T-helper 2 cell treated with Interferon-gamma antibody and Interleukin-4, amounts not matched to agents 5 μg/mL and 100 μg/mL, for 36 hours (primary cell): ENCODE measurements at regions not wholly inside any gene's neighbourhood (a gene's known extent, or its start where the extent isn't known, plus 50 kb on each side); places are given as distances from the start of the nearest gene placed in this dataset.

ENCODE experiments used
- DNase-seq: peaks from one replicate; pipeline ENCODE4 v3.0.0; 2021; ENCODE audit warnings: low spot score
- H3K27ac Mint-ChIP-seq: one replicate; pipeline ENCODE4 v1.8.0; 2021; ENCODE audit warnings: mild to moderate bottlenecking, mixed read lengths
- H3K27me3 Mint-ChIP-seq: one replicate; pipeline ENCODE4 v1.8.0; 2021; ENCODE audit warnings: low read depth, mixed read lengths
- H3K36me3 Mint-ChIP-seq: one replicate; pipeline ENCODE4 v1.8.0; 2021; ENCODE audit warnings: low read depth, mixed read lengths
- H3K4me1 Mint-ChIP-seq: one replicate; pipeline ENCODE4 v1.8.0; 2021; ENCODE audit warnings: low read depth, mixed read lengths
- H3K4me3 Mint-ChIP-seq: one replicate; pipeline ENCODE4 v1.8.0; 2022; ENCODE audit warnings: mild to moderate bottlenecking, moderate library complexity, mixed read lengths
- H3K9me3 Mint-ChIP-seq: one replicate; pipeline ENCODE4 v1.8.0; 2021; ENCODE audit warnings: mixed read lengths

DNA sequence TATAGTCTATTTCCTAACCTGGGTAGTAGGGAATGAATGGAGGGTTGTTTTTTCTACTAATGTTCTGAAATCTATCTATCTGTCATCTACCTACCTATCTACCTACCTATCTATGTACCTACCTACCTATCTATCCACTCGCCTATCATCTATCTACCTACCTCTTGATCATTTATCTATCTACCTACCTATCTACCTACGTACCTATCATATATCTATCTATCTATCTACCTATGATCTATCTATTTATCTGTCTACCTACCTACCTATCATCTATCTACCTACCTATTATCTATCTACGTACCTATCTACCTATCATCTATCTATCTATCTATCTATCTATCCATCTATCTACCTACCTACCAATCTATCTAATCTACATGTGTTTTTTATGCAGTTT lies 62.5 kb upstream of the PHACTR1 start:
- no peaks in the 10 kb centered on the region for H3K36me3 Mint-ChIP-seq
- no peak overlapping the region for H3K27ac Mint-ChIP-seq
- H3K9me3 Mint-ChIP-seq = no peaks in the 10 kb centered on the region
- no peak for DNase-seq
- no peaks in the 10 kb centered on the region for H3K27me3 Mint-ChIP-seq
- H3K4me3 Mint-ChIP-seq = no peak overlapping the region
- H3K4me1 Mint-ChIP-seq = peaks cover 6% of the 10 kb centered on the region

DNA sequence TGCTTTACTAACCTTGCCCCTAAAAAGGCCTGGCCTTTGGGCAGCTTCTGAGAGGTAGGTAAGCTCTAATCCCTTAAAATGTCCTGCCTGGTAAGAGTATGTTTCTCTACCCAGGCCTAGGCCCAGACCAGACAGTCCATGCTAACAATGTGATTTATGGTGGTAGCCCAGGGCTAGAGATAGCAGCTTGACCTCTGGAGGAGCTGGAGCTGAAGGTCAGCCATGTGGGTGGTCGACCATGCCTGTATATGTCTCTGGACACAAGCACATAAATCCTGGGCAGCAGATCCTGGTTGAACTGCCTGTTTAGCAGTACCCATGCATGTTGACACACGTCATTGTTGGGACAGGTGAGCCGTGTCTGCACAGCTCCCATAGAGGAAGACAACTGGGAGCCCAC lies 62.1 kb upstream of the PHACTR1 start:
- Mint-ChIP-seq H3K27me3 (no peaks in the 10 kb centered on the region), H3K27ac (no peak overlapping the region), H3K36me3 (no peaks in the 10 kb centered on the region), H3K4me3 (no peak overlapping the region), H3K4me1 (peaks cover 6% of the 10 kb centered on the region), H3K9me3 (no peaks in the 10 kb centered on the region)
- no peak for DNase-seq

DNA sequence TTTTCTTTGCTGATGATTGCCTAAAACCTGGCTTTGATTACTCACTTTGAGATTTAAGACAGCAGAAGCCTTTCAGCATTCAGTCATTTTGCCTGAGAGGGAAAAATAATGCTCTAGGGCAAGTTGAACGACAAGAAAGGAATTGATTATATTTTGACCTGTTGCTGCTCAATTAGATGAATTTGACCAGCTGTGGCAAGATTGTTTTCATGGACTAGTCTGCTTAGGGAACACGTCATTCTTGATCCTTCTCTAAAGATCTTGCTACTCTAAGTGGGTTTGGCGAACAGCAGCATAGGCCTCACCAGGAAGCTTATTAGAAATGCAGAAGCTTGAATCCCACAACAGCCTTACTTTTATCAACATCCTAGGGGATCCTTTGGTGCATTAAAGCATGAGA lies 59.7 kb upstream of the PHACTR1 start:
- H3K36me3 Mint-ChIP-seq = no peaks in the 10 kb centered on the region
- no peak for DNase-seq
- no peaks in the 10 kb centered on the region for H3K9me3 Mint-ChIP-seq
- no peaks in the 10 kb centered on the region for H3K27me3 Mint-ChIP-seq
- H3K27ac Mint-ChIP-seq = no peak overlapping the region
- no peak overlapping the region for H3K4me3 Mint-ChIP-seq
- H3K4me1 Mint-ChIP-seq = peaks cover 6% of the 10 kb centered on the region

DNA sequence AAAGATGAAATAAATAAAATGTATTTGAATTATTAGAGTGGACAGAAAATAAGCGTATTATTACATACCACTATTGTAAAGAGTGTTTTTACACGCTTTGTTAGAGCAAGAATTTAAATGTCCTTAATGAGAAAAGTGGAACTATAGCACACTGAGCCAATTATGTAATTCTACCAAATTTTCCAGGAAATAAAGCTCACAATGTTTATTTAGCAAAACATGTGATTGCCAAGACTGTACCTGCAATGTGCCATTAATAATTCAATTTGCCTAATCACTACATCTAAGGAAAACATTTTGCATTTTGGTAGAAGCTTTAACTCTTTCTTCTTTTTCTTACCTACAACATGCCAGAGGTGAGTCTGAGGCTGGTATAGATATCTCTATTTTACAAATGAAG lies 58.7 kb upstream of the PHACTR1 start:
- no peak overlapping the region for H3K27ac Mint-ChIP-seq
- no peak overlapping the region for H3K4me3 Mint-ChIP-seq
- no peaks in the 10 kb centered on the region for H3K9me3 Mint-ChIP-seq
- no peaks in the 10 kb centered on the region for H3K36me3 Mint-ChIP-seq
- DNase-seq = no peak
- H3K27me3 Mint-ChIP-seq = no peaks in the 10 kb centered on the region
- peaks cover 6% of the 10 kb centered on the region for H3K4me1 Mint-ChIP-seq

- Mint-ChIP-seq H3K9me3 (no peaks in the 10 kb centered on the region), H3K27me3 (peaks cover 7% of the 10 kb centered on the region), H3K27ac (no peak overlapping the region), H3K4me1 (no peaks in the 10 kb centered on the region), H3K36me3 (no peaks in the 10 kb centered on the region), H3K4me3 (no peak overlapping the region)
- DNase-seq = no peak
Observed at GRCh38 chr6:12661432-12662089, 55.0 kb upstream of the PHACTR1 start.
